Mammary epithelial cell (primary cell): ENCODE measurements at regions not wholly inside any gene's neighbourhood (a gene's known extent, or its start where the extent isn't known, plus 50 kb on each side); places are given as distances from the start of the nearest gene placed in this dataset.

ENCODE experiments used
- EZH2 ChIP-seq: IDR thresholded peaks from 2 replicates; pipeline ENCODE4 v1.6.1; 2012; ENCODE audit warnings: low read length, inconsistent platforms, borderline replicate concordance
- TF ChIP-seq, protein P1 (sequence below), 2 donors: IDR thresholded peaks in 1 of 2; conservative IDR thresholded peaks in 1 of 2; 2 replicates each; pipeline ENCODE4 v1.5.1; 2011 to 2012; ENCODE audit warnings: inconsistent platforms in 2 of 2, low read length in 2 of 2, mild to moderate bottlenecking in 2 of 2, control low read depth in 1 of 2, low read depth in 1 of 2; ENCODE audit not compliant: insufficient read depth in 1 of 2; ENCODE audit errors: extremely low read depth in 1 of 2

DNA sequence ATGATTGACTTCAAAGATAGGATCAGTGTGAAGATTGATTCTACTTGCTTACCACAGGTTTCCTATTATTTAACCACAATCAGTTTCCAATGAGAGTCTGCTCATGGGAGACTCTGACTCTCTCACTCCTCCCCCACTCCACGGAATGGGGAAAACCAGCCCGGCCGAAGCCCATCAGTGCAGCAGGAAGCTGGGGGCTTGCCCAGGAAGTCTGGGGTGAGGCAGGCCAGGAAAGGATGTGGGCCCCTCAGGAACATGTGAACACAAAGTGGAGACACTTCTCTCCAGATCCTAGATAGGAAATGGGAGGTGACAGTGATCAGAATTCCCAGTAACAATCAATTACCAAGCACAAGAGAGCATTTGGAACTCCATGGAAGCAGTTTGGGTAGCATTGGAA lies 144.2 kb downstream of the TTLL2 start:
- TF ChIP-seq, protein P1, sequence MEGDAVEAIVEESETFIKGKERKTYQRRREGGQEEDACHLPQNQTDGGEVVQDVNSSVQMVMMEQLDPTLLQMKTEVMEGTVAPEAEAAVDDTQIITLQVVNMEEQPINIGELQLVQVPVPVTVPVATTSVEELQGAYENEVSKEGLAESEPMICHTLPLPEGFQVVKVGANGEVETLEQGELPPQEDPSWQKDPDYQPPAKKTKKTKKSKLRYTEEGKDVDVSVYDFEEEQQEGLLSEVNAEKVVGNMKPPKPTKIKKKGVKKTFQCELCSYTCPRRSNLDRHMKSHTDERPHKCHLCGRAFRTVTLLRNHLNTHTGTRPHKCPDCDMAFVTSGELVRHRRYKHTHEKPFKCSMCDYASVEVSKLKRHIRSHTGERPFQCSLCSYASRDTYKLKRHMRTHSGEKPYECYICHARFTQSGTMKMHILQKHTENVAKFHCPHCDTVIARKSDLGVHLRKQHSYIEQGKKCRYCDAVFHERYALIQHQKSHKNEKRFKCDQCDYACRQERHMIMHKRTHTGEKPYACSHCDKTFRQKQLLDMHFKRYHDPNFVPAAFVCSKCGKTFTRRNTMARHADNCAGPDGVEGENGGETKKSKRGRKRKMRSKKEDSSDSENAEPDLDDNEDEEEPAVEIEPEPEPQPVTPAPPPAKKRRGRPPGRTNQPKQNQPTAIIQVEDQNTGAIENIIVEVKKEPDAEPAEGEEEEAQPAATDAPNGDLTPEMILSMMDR (conservative IDR thresholded peaks at IDR 0.05 in 1 of 2, IDR thresholded peaks at IDR 0.05 in 1 of 2; ENCODE audit: extremely low read depth in 1 of 2, insufficient read depth in 1 of 2, low read depth in 1 of 2, low read length in 2 of 2) = no peak
- TF ChIP-seq EZH2 = no peak
